ENCODE measurements at regions not wholly inside any gene's neighbourhood (a gene's known extent, or its start where the extent isn't known, plus 50 kb on each side); places are given as distances from the start of the nearest gene placed in this dataset.

- no peak for TF ChIP-seq IRF2 (CRISPR knock-in tag; IDR thresholded peaks at IDR 0.05; ENCODE audit: borderline replicate concordance, low read depth)
- no peak for TF ChIP-seq MYBL2 (CRISPR knock-in tag; IDR thresholded peaks at IDR 0.05)
These were observed 51.0 kb upstream of the FGF10 start (continued) for GRCh38 chr5:44440186-44440585.
